OCI-LY1 (cell line): ENCODE measurements at regions not wholly inside any gene's neighbourhood (a gene's known extent, or its start where the extent isn't known, plus 50 kb on each side); places are given as distances from the start of the nearest gene placed in this dataset.

ENCODE experiments used
- H2AFZ ChIP-seq: fragments of 200-600 bp; sonication (generic), shearing (Covaris generic); 2 replicates; pipeline ENCODE4 v1.6.0; 2014; ENCODE audit warnings: antibody characterized with exemption, mild to moderate bottlenecking, low read length
- H3F3A ChIP-seq: fragments of 200-600 bp; sonication (generic), shearing (Covaris generic); 2 replicates; pipeline ENCODE4 v1.6.0; 2014; ENCODE audit warnings: mild to moderate bottlenecking, antibody characterized with exemption, low read length, moderate library complexity; ENCODE audit not compliant: insufficient read depth
- H3K27ac ChIP-seq: fragments of 200-600 bp; sonication (generic); 2 replicates; pipeline ENCODE4 v1.5.1; 2014; ENCODE audit warnings: low read length, mixed run types, mild to moderate bottlenecking, low read depth; ENCODE audit not compliant: poor library complexity, severe bottlenecking
- H3K27me3 ChIP-seq: fragments of 200-600 bp; sonication (generic); 2 replicates; pipeline ENCODE4 v1.6.0; 2014; ENCODE audit warnings: antibody characterized with exemption, mild to moderate bottlenecking, low read length, moderate library complexity; ENCODE audit not compliant: insufficient read depth
- H3K36me3 ChIP-seq: fragments of 200-600 bp; sonication (generic); 2 replicates; pipeline ENCODE4 v1.6.1; 2014; ENCODE audit warnings: mild to moderate bottlenecking, antibody characterized with exemption, low read length, moderate library complexity, mixed read lengths; ENCODE audit not compliant: insufficient read depth
- H3K4me1 ChIP-seq: fragments of 200-600 bp; sonication (generic); 2 replicates; pipeline ENCODE4 v1.5.1; 2014; ENCODE audit warnings: mild to moderate bottlenecking, low read length, moderate library complexity; ENCODE audit not compliant: insufficient read depth, severe bottlenecking
- H3K4me2 ChIP-seq: fragments of 200-600 bp; sonication (generic), shearing (Covaris generic); 2 replicates; pipeline ENCODE4 v1.6.1; 2014; ENCODE audit warnings: low read length
- H3K4me3 ChIP-seq: fragments of 200-600 bp; sonication (generic); 2 replicates; pipeline ENCODE4 v1.5.1; 2014; ENCODE audit warnings: low read length, low read depth, mild to moderate bottlenecking, mixed read lengths; ENCODE audit not compliant: poor library complexity, severe bottlenecking
- H3K79me2 ChIP-seq: fragments of 200-600 bp; shearing (Covaris generic); 2 replicates; pipeline ENCODE4 v1.6.1; 2016; ENCODE audit warnings: mixed run types, low read length, mixed read lengths; ENCODE audit not compliant: insufficient read depth
- H3K9ac ChIP-seq: fragments of 200-600 bp; sonication (generic), shearing (Covaris generic); 2 replicates; pipeline ENCODE4 v1.6.1; 2014; ENCODE audit warnings: mild to moderate bottlenecking, low read length, mixed read lengths
- H3K9me2 ChIP-seq: fragments of 200-600 bp; sonication (generic), shearing (Covaris generic); 2 replicates; pipeline ENCODE4 v1.6.1; 2014; ENCODE audit warnings: low read depth, mild to moderate bottlenecking, low read length, mixed read lengths
- H3K9me3 ChIP-seq: fragments of 200-600 bp; shearing (Covaris generic); 2 replicates; pipeline ENCODE4 v1.6.1; 2014; ENCODE audit warnings: low read length, mixed read lengths
- H4K20me1 ChIP-seq: fragments of 200-600 bp; sonication (generic), shearing (Covaris generic); 2 replicates; pipeline ENCODE4 v1.6.0; 2016; ENCODE audit warnings: mild to moderate bottlenecking, low read length; ENCODE audit not compliant: insufficient read depth
- CTCF ChIP-seq: fragments of 200-600 bp; sonication (generic), shearing (Covaris generic); IDR thresholded peaks from 2 replicates; pipeline ENCODE4 v1.5.1; 2017; ENCODE audit warnings: mild to moderate bottlenecking, antibody characterized with exemption, low read length, moderate library complexity, mixed read lengths
- EZH2 ChIP-seq: fragments of 200-600 bp; sonication (generic), shearing (Covaris generic); IDR thresholded peaks from 2 replicates; pipeline ENCODE4 v1.8.0; 2017; ENCODE audit warnings: borderline replicate concordance, mixed run types, mild to moderate bottlenecking, antibody characterized with exemption, low read length, moderate library complexity, mixed read lengths

GRCh38 chr2:217749008-217749407 is 253.8 kb downstream of the TNS1 start:
- Histone ChIP-seq H3K4me2 (no peak overlapping the region), H3K4me3 (no peak overlapping the region), H2AFZ (no peak overlapping the region), H3K27me3 (no peaks in the 10 kb centered on the region), H3K9ac (no peak overlapping the region), H3K27ac (no peak overlapping the region), H4K20me1 (no peaks in the 10 kb centered on the region), H3K36me3 (no peaks in the 10 kb centered on the region), H3K9me3 (no peaks in the 10 kb centered on the region), H3K79me2 (no peaks in the 10 kb centered on the region), H3K9me2 (no peaks in the 10 kb centered on the region), H3F3A (no peaks in the 10 kb centered on the region), H3K4me1 (no peaks in the 10 kb centered on the region)
- no peak for TF ChIP-seq EZH2
- no peak for TF ChIP-seq CTCF

GRCh38 chr2:217746808-217747207 is 256.0 kb downstream of the TNS1 start:
- no peaks in the 10 kb centered on the region for H3F3A ChIP-seq

GRCh38 chr2:217743966-217744761 is 258.6 kb downstream of the TNS1 start:
- H3K27me3 ChIP-seq: no peaks in the 10 kb centered on the region
- H3K9ac ChIP-seq: no peak overlapping the region
- H3K9me3 ChIP-seq: no peaks in the 10 kb centered on the region
- no peaks in the 10 kb centered on the region for H3K79me2 ChIP-seq
- no peaks in the 10 kb centered on the region for H4K20me1 ChIP-seq
- no peak overlapping the region for H2AFZ ChIP-seq
- H3K27ac ChIP-seq: no peak overlapping the region
- H3K4me2 ChIP-seq: no peak overlapping the region
- no peaks in the 10 kb centered on the region for H3K9me2 ChIP-seq
- no peak overlapping the region for H3K4me3 ChIP-seq
- no peaks in the 10 kb centered on the region for H3K36me3 ChIP-seq
- H3K4me1 ChIP-seq: no peaks in the 10 kb centered on the region
- no peak for TF ChIP-seq EZH2
- no peak for TF ChIP-seq CTCF
- no peaks in the 10 kb centered on the region for H3F3A ChIP-seq

More at GRCh38 chr2:217746808-217747207, 256.0 kb downstream of the TNS1 start:
- no peaks in the 10 kb centered on the region for H4K20me1 ChIP-seq
- no peaks in the 10 kb centered on the region for H3K9me2 ChIP-seq
- H3K9ac ChIP-seq: no peak overlapping the region
- H3K79me2 ChIP-seq: no peaks in the 10 kb centered on the region
- H2AFZ ChIP-seq: no peak overlapping the region
- no peaks in the 10 kb centered on the region for H3K4me1 ChIP-seq
- H3K9me3 ChIP-seq: no peaks in the 10 kb centered on the region
- H3K27ac ChIP-seq: no peak overlapping the region
- TF ChIP-seq CTCF: no peak
- no peak for TF ChIP-seq EZH2
- H3K4me2 ChIP-seq: no peak overlapping the region
- no peaks in the 10 kb centered on the region for H3K36me3 ChIP-seq
- H3K4me3 ChIP-seq: no peak overlapping the region
- no peaks in the 10 kb centered on the region for H3K27me3 ChIP-seq
